ENCODE measurements at regions not wholly inside any gene's neighbourhood (a gene's known extent, or its start where the extent isn't known, plus 50 kb on each side); places are given as distances from the start of the nearest gene placed in this dataset.

- no peak for DNase-seq
Measured at GRCh38 chr20:20992686-20993360, 113.3 kb downstream of the LINC00237 start.

DNA sequence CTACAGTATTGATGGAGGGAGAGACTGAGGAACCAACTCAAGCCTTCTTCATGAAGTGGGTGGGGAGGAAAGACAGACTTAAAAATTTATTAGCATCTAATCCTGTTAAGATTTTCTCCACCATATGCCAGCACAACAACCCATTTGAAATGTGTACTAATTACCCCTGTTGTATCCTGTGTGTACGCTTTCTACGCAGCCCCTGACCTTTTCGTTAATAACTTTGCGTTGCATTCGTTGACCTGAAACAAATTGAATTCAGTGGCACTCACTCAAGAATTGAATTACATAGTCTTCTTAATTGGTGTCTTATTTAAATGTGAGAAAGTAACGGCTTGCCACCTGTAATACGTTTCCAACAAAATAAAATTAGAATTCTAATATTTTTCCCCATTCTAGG lies 113.9 kb downstream of the LINC00237 start:
- DNase-seq, result no peak

GRCh38 chr20:20989081-20989480 lies 117.1 kb downstream of the LINC00237 start:
- no peak for DNase-seq

GRCh38 chr20:20979934-20980333 lies 126.2 kb downstream of the LINC00237 start:
- DNase-seq, result no peak

- DNase-seq, result no peak
Measured at GRCh38 chr20:20977786-20978185, 128.4 kb downstream of the LINC00237 start.

DNA sequence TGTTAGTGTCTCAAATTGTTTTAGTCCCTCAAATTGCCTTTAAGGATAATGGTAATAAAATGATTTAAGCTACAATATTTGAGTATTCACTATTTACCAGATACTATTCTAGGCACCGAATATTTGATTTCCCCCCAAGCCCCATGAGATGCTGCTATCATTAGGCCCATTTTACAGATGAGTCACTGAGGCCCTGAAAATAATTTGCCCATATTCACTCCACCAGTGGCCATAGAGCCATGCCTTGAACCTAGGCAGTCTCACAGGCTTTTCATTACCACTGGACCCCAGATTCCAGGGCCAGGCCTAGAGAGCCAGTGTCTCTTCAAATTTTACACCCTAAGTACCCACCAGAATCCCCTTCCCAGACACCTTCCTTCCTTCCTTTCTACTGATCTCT lies 133.7 kb downstream of the LINC00237 start:
- DNase-seq, result no peak

DNA sequence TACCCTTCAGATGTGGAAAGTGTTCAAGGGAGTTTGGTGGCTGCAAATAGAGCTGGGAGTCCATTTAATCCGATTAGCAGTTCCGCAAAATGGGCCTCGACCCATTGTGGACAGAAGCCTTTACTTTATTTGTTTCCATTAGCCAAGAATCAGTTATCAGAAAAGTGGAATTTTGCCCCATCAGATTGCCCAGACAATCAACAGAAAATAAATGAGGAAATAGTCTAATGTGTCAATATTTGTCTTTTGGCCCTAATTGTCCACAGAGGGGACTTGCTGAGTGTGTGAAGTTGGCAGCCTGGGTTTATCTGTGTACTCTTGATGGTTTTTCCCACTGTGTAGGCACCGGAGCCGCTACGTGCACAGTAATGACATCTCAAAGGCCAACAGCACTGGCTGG lies 134.3 kb downstream of the LINC00237 start:
- no peak for DNase-seq

DNA sequence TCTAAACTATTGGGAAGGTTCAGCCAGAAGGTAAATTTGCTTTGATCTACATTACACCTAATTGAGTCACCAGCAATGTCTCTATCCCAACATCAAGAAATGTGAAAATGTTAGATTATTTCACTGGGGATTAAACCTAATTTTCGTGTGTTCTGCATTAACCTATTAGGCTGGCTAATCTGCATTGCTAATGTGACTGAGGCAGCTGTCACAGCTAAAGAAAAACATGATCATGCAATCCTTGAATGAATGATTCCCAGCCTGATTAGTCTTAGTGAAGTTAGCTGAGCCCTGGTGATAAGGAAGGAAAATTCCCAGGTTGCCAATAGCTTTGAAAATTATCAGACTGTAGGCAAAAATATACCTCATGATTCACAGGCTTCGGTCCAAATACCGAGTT lies 135.3 kb downstream of the LINC00237 start:
- no peak for DNase-seq

DNA sequence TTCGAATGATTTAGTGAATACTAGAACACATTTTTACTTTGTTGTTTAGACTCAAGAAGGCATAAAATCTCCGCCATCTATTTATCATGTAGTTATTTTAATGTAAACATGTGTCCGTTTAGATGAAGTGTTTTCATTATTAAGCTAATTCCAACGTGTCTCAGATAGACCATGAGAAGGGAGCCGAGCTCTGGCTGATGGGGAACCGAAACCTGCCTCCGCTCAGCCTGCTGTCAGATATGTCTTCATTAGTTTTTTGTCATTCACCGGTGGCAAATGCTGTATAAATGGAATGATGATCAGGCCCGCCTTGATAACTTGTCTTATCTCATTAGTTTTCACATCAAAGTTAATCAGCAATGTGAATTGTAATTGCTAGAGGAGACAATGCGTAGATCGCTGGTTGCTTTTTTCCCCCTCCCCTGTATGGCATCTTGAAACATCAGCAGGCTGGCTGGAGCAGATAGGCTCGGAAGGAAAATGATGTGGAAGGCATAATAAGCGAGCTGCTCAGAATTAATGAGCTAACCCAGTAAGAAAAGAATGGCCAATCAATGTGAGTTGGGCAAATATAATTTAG lies 136.4 kb downstream of the LINC00237 start:
- no peak for DNase-seq

DNA sequence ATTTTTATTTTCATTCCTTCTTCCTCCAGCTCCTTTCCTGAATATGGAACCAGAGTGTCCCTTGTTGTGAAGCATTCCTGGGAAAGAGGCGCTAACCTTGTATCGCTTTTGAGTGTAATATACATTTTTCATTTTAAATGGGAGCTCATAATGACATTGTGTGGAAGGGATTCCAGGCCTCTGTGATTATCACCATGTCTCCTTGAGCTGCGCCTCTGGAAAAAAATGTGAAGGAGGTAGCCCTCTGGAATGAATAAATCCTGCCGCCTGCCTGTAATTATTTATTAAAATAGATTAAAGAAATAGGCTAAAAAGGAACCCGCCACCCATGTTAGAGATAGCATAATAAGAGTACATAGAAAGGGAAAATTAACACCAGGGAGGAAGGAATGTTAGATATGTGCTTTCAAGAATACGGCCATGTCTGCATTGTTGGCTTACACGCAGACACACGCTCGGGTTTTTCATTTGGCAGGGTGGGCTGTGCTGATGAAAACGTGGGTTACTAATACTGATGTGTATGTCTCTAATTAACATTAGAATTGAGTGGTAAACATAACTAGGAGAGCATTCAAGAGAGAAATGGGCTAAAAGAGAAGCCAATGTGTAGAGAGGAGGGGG lies 138.5 kb downstream of the LINC00237 start:
- DNase-seq, result no peak

DNA sequence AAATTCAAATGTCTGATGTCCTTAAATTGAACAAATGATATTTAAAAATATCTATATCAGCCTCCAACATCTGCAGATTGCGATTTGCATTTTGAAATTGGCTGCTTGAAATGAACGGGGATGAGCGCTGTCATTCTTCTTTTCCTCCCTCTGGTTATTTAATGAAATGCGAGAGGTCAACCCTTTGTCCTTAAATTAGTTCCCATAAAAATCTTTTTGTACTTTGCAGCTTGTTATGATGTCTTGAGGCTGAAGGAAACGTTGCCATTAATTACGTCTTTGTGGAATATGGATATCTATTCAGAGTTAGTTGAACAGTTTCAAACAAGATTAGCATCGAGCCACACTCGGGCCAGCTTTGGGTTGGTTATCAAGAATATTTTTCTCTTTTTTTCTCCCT lies 140.0 kb downstream of the LINC00237 start:
- no peak for DNase-seq

- DNase-seq, result no peak
Measured at GRCh38 chr20:20959031-20959755, 147.0 kb downstream of the LINC00237 start.

DNA sequence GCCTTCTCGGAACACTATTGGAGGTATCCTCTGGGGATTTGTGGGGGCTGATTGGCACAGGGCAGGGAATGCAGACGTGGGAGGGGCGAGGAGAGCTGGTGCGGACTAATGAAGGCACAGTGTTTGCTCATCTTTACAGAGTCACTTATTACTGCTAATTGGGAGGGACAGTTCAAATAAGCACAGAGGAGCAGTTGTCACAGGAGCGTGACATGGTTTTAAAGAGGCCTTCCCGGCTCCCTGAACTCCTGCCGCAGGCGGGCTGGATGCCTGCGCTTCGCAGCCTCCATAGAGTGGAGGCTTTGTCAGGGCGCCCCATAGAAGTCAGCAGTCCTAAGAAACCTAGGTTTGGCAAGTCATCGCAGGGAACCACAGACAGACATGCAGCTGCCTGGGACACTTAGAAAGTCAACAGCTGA lies 149.6 kb downstream of the LINC00237 start:
- DNase-seq, result no peak

DNA sequence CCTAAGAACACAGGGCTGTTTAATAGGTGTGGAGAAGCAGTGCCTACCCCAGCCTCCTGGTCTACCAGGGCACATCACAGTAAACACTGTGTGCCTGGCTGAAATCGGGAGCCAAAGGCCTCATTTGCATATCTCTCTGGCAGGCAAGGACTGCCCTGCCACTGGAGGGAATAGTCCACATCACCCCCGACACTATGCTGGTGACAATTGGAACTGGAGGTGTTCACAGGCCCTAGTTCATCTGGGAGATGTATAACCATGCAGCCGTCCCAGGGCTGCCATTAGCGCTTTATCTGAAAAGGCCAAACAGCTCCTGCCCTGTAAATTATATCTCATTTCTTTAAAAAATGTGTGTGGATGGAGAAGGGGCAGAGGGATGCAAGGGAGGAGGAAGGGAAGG lies 150.3 kb downstream of the LINC00237 start:
- DNase-seq, result no peak

DNA sequence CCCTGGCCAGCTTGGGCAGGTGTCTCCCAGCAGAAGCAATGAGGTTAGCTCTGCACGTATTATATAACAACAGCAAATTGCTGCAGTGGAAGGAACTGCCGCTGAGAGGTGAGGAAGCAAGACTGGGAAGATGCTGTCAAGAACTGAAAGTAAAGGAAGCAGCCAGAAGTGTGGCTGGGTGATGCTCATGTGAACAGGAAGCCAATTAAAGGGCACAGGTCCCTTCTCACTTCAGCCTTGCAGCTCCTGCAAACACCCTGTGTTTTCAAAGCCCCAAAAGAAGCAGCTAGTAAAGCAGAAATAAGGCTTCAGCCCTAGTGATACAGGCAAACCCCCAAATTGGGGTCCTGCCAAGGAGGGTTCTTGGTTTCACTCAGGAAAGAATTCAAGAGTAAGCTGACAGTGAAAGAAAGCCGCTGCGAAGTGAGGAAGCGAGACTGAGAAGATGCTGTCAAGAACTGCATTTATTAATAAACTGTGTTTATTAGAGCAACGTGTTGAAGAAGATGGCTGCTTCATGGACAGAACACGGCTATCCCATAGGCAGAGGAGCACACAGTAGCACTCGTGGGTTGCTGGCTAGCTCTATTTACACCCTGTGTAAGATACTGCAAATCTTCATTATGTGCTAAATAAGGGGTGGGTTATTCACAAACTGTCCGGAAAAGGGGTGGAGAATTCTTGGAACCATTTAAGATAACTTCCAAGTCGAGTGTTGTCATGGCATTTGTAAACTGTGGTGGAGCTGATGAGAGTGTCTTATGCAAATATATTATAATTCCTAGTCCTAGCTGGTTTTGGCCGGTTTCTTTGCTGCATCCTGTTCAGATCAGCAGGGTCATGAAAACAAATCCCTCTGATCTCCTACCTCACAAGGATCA lies 152.2 kb downstream of the LINC00237 start:
- no peak for DNase-seq

- DNase-seq, result no peak
Measured at GRCh38 chr20:20950620-20951019, 155.5 kb downstream of the LINC00237 start.

DNA sequence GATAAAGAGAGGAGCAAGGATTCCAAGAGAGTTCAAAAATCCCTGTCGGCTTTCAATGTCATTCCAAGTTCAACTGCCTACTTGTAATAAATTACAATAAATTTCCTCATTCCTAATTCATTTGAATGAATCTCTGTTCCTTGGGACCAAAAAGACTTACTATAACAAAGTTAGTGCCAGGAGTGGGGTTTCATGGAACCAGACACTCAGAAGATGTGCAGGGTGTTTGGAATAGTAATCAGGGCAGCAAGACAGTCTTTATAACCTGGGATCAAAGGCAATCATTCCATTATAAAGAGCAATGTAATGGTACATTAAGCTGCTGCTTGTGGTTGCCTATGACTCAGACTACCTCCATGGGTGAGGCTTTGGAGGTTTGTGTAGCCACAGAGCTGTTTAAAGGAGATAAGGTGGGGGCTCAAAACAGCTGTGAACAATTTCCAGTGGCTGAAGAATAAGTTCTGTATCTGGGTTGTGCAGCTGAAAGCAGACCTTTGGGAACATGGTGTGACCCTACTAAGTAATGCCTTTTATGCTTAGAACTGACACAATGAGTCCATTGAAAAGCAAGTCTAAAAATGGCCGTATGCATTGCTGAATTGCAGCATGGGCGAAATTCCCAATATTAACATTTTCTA lies 159.9 kb downstream of the LINC00237 start:
- DNase-seq, result no peak

- no peak for DNase-seq
Measured at GRCh38 chr20:20941468-20941889, 164.7 kb downstream of the LINC00237 start.

DNA sequence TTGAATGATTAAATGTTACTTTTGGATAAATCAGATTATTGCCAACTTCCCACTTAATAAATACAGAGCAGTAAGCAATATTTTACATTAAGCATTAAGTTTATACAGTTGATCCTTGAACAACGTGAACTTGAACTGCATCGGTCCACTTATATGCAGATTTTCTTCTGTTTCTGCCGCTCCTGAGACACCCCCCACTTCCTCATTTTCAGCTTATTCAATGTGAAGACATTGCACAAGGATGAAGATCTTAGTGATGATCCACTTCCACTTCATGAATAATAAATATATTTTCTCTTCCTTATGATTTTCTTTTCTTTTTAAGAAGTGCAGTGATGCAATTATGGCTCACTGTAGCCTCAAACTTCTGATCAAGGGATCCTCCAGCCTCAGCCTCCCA lies 167.2 kb downstream of the LINC00237 start:
- no peak for DNase-seq

GRCh38 chr20:20938599-20938998 lies 167.6 kb downstream of the LINC00237 start:
- no peak for DNase-seq

DNA sequence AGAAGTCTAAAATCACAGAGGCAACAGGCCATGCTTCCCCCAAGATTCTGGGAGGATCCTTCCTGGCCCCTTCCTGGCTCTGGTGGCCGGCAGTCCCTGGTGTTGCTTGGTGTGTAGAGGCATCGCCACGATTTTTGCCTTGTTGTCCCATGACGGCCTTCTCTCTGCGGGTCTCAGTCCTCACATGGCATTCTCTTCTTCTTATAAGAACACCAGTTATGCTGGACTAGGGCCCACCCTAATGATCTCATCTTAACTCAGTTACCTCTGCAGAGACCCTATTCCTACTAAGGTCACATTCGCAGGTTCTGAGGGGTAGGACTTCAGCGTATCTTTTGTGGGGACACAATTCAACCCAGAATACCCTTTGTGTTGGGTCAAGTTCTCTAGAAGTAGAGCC lies 168.0 kb downstream of the LINC00237 start:
- no peak for DNase-seq
